K562 (cell line): ENCODE measurements at regions not wholly inside any gene's neighbourhood (a gene's known extent, or its start where the extent isn't known, plus 50 kb on each side); places are given as distances from the start of the nearest gene placed in this dataset.

Experiments used
- ATAC-seq: fragments of 200-7000 bp; cut with Tn5 transposase; 3 replicates; pipeline ENCODE4 v1.9.1; 2020; ENCODE audit warnings: moderate library complexity
- BruUV-seq: library from RNA; stranded (reverse); fragments of 400-500 nt; replicated peaks from 2 replicates; lab custom pipeline; 2021; lab: Mats Ljungman, UMichigan
- CTCF ChIA-PET: fragments of 300-600 bp; formaldehyde crosslinking; extraction: SDS; loops from one replicate; lab custom pipeline; 2021; ENCODE audit warnings: low intra/inter-chr PET ratio; lab: Yijun Ruan, JAX
- POLR2A ChIA-PET: fragments of 300-600, 350-650 bp; sonication (Branson Sonifier 250); formaldehyde crosslinking; extraction: SDS; loops from one replicate; lab custom pipeline; 2021; ENCODE audit warnings: antibody characterized with exemption, inconsistent platforms; lab: Yijun Ruan, JAX
- DNase-seq, 4 experiments: peaks; one replicate each; pipeline versions ENCODE4 v3.0.0 to v3.0.0-alpha.2; 2011 to 2018; ENCODE audit warnings: low spot score in 3 of 4, mixed read lengths in 3 of 4; ENCODE audit errors: extremely low read depth in 1 of 4
- FAIRE-seq: peaks from 2 replicates; lab custom pipeline; 2011; peaks lifted over from hg19 to GRCh38; lab: Jason Lieb, UNC
- H2AFZ ChIP-seq: 2 replicates; pipeline ENCODE4 v1.6.0; 2011; ENCODE audit warnings: low read depth, low read length, control low read depth, inconsistent platforms
- H3K27ac ChIP-seq: fragments of 200-600 bp; 3 replicates; pipeline ENCODE4 v1.8.0; 2011; ENCODE audit warnings: low read depth, mild to moderate bottlenecking, control low read depth, inconsistent platforms, low read length, moderate library complexity, mixed read lengths; ENCODE audit errors: extremely low read depth
- H3K27me3 ChIP-seq, 2 experiments: fragments of 300-600 bp in 1 of 2; 2 replicates in 1 of 2; 3 replicates in 1 of 2; pipeline versions ENCODE4 v1.6.0 to v1.8.0; 2011; ENCODE audit warnings: inconsistent platforms in 2 of 2, low read length in 2 of 2, mild to moderate bottlenecking in 1 of 2, mixed read lengths in 1 of 2, moderate library complexity in 1 of 2; ENCODE audit not compliant: control insufficient read depth in 2 of 2, insufficient read depth in 2 of 2
- H3K36me3 ChIP-seq: fragments of 300-600 bp; 3 replicates; pipeline ENCODE4 v1.8.0; 2011; ENCODE audit warnings: mild to moderate bottlenecking, low read length, inconsistent platforms; ENCODE audit not compliant: control insufficient read depth, insufficient read depth
- H3K4me1 ChIP-seq, 2 experiments: fragments of 200-600 bp in 1 of 2; replicated peaks in 1 of 2; 2 replicates in 1 of 2; 3 replicates in 1 of 2; pipeline versions ENCODE4 v1.5.1 to v1.8.0; 2011; ENCODE audit warnings: inconsistent platforms in 2 of 2, low read length in 2 of 2, mild to moderate bottlenecking in 1 of 2, mixed read lengths in 1 of 2, moderate library complexity in 1 of 2; ENCODE audit not compliant: control insufficient read depth in 2 of 2, insufficient read depth in 2 of 2
- H3K4me2 ChIP-seq: 2 replicates; pipeline ENCODE4 v1.6.1; 2011; ENCODE audit warnings: low read length, control low read depth, inconsistent platforms, mixed read lengths; ENCODE audit not compliant: insufficient read depth
- H3K4me3 ChIP-seq: fragments of 200-600 bp; sonication (generic), shearing (Covaris generic); 2 replicates; pipeline ENCODE4 v1.5.1; 2016; ENCODE audit warnings: control low read depth, inconsistent platforms
- H3K79me2 ChIP-seq: fragments of 200-600 bp; 3 replicates; pipeline ENCODE4 v1.8.0; 2011; ENCODE audit warnings: low read length, inconsistent platforms; ENCODE audit not compliant: control insufficient read depth, insufficient read depth
- H3K9ac ChIP-seq, 2 experiments: 2 replicates each; pipeline versions ENCODE4 v1.6.0 to v1.6.1; 2011; ENCODE audit warnings: low read depth in 2 of 2, low read length in 2 of 2, control low read depth in 1 of 2, inconsistent platforms in 1 of 2, mild to moderate bottlenecking in 1 of 2, mixed read lengths in 1 of 2; ENCODE audit not compliant: insufficient read depth in 1 of 2
- H3K9me1 ChIP-seq: one replicate; pipeline ENCODE4 v1.6.0; 2011; ENCODE audit warnings: inconsistent platforms, mild to moderate bottlenecking, low read length, moderate library complexity; ENCODE audit not compliant: control insufficient read depth, insufficient read depth
- H3K9me3 ChIP-seq: replicated peaks from 2 replicates; pipeline ENCODE4 v1.5.1; 2011; ENCODE audit warnings: low read depth, low read length, inconsistent platforms; ENCODE audit not compliant: control insufficient read depth, insufficient read depth
- H4K20me1 ChIP-seq: replicated peaks from 2 replicates; pipeline ENCODE4 v1.6.1; 2011; ENCODE audit warnings: low read length, inconsistent platforms, mixed read lengths; ENCODE audit not compliant: control insufficient read depth, insufficient read depth
- DDX20 ChIP-seq: fragments of 450-650 bp; IDR thresholded peaks from 2 replicates; pipeline ENCODE4 v1.6.1; 2016; ENCODE audit warnings: missing genetic modification characterization, low read depth, mild to moderate bottlenecking, missing compliant biosample characterization, moderate library complexity
- GABPB1 ChIP-seq: sonication (generic); formaldehyde crosslinking; IDR thresholded peaks from 2 replicates; pipeline ENCODE4 v1.8.0; 2022; ENCODE audit warnings: mild to moderate bottlenecking, missing genetic modification reagents
- MAFF ChIP-seq: IDR thresholded peaks from 2 replicates; pipeline ENCODE4 v1.6.1; 2012; ENCODE audit warnings: low read length, improper control_type of control experiment
- MEIS2 ChIP-seq: fragments of 450-650 bp; IDR thresholded peaks from 2 replicates; pipeline ENCODE4 v1.6.1; 2014; ENCODE audit warnings: mild to moderate bottlenecking; ENCODE audit not compliant: partially characterized antibody
- PHB ChIP-seq: fragments of 250-450 bp; sonication (Bioruptor Pico); IDR thresholded peaks from 2 replicates; pipeline ENCODE4 v1.5.0; 2021
- RBM14 ChIP-seq: fragments of 200-400 bp; formaldehyde crosslinking; IDR thresholded peaks from 2 replicates; pipeline ENCODE4 v1.6.1; 2018; ENCODE audit warnings: low read depth, mild to moderate bottlenecking, low read length, moderate library complexity, borderline replicate concordance; ENCODE audit not compliant: insufficient read depth
- RFX7 ChIP-seq: fragments of 250-450 bp; sonication (Bioruptor Pico); IDR thresholded peaks from 2 replicates; pipeline ENCODE4 v1.5.1; 2021; ENCODE audit warnings: mild to moderate bottlenecking
- STAT5B ChIP-seq: fragments of 250-450 bp; sonication (Bioruptor Pico); IDR thresholded peaks from 2 replicates; pipeline ENCODE4 v1.8.0; 2021; ENCODE audit warnings: mild to moderate bottlenecking, inconsistent platforms
- TAF1 ChIP-seq: IDR thresholded peaks from 2 replicates; pipeline ENCODE4 v1.6.1; 2011; ENCODE audit warnings: mild to moderate bottlenecking, low read length, moderate library complexity; ENCODE audit not compliant: insufficient read depth, control insufficient read depth, severe bottlenecking; ENCODE audit errors: extremely low read depth
- ZNF76 ChIP-seq: fragments of 250-450 bp; sonication (Bioruptor Pico); IDR thresholded peaks from 2 replicates; pipeline ENCODE4 v1.4.0; 2020; ENCODE audit warnings: mild to moderate bottlenecking, moderate library complexity, borderline replicate concordance
- WGBS: fragments of 100-300 bp; shearing (Covaris generic); methylation state at CpG from one replicate; pipeline ENCODE4 v1.1.6; 2016; ENCODE audit warnings: low coverage, mixed read lengths; ENCODE audit not compliant: insufficient coverage; ENCODE audit errors: missing lambda C conversion rate; 5-methylcytosine and 5-hydroxymethylcytosine counted together
- in situ Hi-C: fragments of 300-500 bp; cut with MboI; formaldehyde crosslinking; loops from 4 replicates; pipeline ENCODE4 v1.15.0; 2018; ENCODE audit warnings: inconsistent platforms, mixed read lengths
- intact Hi-C: fragments of 100-400 bp; cut with micrococcal nuclease; formaldehyde crosslinking; loops from 2 replicates; pipeline ENCODE4 v1.14.2; 2022
- TF ChIP-seq, protein P1 (sequence below): fragments of 450-650 bp; IDR thresholded peaks from 2 replicates; pipeline ENCODE4 v1.6.1; 2016; ENCODE audit warnings: mild to moderate bottlenecking
- TF ChIP-seq, protein P2 (sequence below): sonication (generic); formaldehyde crosslinking; IDR thresholded peaks from 2 replicates; pipeline ENCODE4 v1.8.0; 2022; ENCODE audit warnings: mild to moderate bottlenecking, missing genetic modification reagents
- TF ChIP-seq, protein P3 (sequence below), 2 experiments: fragments of 450-650 bp; IDR thresholded peaks; 2 replicates each; pipeline ENCODE4 v1.6.1; 2016
- TF ChIP-seq, protein P4 (sequence below), 2 experiments: IDR thresholded peaks in 1 of 2; conservative IDR thresholded peaks in 1 of 2; 2 replicates each; pipeline ENCODE4 v1.6.1; 2016; ENCODE audit warnings: low read depth in 2 of 2, mild to moderate bottlenecking in 1 of 2, missing compliant biosample characterization in 1 of 2, missing genetic modification characterization in 1 of 2, moderate library complexity in 1 of 2

DNA sequence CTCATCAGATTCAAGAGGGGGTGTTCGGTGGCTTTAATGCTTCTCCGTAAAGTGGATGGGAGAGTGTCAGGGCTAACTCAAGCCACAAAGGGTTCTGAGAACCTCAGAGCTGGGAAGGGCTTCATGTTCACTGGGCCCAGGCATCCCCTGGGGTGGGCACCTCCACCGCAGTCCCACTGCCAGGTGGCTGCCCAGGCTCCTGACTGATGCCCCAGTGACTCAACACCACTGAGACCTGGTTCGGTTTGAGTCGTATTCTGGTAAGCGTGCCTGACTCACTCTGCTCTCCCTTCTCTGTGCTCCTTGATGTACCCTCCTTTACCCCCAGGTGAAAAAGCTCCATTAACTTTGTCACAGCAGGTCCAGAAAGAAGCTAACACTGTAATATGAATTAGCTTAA, 304.6 kb downstream of the RPLP1 start:
- H3K4me2 ChIP-seq, result no peak overlapping the region
- H3K9me1 ChIP-seq, result no peaks in the 10 kb centered on the region
- ChIA-PET CTCF (no interaction called here), POLR2A (no interaction called here)
- no peaks in the 10 kb centered on the region for H3K9me3 ChIP-seq
- H3K4me3 ChIP-seq, result no peak overlapping the region
- no peaks in the 10 kb centered on the region for H3K79me2 ChIP-seq
- H3K9ac ChIP-seq, result no peak overlapping the region
- no peak for ATAC-seq
- H3K36me3 ChIP-seq, result no peaks in the 10 kb centered on the region
- intact Hi-C loops, result no loop called here
- no peak overlapping the region for H2AFZ ChIP-seq
- H3K4me1 ChIP-seq, result no peaks in the 10 kb centered on the region; a peak in 1 of 5 replicates
- no peak overlapping the region for H3K27ac ChIP-seq
- in situ Hi-C loops, result no loop called here
- no TSS peak for BruUV-seq
- TF ChIP-seq, protein P1, sequence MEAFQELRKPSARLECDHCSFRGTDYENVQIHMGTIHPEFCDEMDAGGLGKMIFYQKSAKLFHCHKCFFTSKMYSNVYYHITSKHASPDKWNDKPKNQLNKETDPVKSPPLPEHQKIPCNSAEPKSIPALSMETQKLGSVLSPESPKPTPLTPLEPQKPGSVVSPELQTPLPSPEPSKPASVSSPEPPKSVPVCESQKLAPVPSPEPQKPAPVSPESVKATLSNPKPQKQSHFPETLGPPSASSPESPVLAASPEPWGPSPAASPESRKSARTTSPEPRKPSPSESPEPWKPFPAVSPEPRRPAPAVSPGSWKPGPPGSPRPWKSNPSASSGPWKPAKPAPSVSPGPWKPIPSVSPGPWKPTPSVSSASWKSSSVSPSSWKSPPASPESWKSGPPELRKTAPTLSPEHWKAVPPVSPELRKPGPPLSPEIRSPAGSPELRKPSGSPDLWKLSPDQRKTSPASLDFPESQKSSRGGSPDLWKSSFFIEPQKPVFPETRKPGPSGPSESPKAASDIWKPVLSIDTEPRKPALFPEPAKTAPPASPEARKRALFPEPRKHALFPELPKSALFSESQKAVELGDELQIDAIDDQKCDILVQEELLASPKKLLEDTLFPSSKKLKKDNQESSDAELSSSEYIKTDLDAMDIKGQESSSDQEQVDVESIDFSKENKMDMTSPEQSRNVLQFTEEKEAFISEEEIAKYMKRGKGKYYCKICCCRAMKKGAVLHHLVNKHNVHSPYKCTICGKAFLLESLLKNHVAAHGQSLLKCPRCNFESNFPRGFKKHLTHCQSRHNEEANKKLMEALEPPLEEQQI, result no peak
- TF ChIP-seq TAF1 (no peak), MAFF (no peak), PHB (CRISPR knock-in tag) (no peak), STAT5B (no peak), MEIS2 (no peak), ZNF76 (CRISPR knock-in tag) (no peak), RBM14 (no peak), DDX20 (no peak), GABPB1 (CRISPR knock-in tag) (no peak), RFX7 (no peak)
- TF ChIP-seq, protein P2, sequence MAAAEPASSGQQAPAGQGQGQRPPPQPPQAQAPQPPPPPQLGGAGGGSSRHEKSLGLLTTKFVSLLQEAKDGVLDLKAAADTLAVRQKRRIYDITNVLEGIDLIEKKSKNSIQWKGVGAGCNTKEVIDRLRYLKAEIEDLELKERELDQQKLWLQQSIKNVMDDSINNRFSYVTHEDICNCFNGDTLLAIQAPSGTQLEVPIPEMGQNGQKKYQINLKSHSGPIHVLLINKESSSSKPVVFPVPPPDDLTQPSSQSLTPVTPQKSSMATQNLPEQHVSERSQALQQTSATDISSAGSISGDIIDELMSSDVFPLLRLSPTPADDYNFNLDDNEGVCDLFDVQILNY (CRISPR knock-in tag), result no peak
- TF ChIP-seq, protein P3, sequence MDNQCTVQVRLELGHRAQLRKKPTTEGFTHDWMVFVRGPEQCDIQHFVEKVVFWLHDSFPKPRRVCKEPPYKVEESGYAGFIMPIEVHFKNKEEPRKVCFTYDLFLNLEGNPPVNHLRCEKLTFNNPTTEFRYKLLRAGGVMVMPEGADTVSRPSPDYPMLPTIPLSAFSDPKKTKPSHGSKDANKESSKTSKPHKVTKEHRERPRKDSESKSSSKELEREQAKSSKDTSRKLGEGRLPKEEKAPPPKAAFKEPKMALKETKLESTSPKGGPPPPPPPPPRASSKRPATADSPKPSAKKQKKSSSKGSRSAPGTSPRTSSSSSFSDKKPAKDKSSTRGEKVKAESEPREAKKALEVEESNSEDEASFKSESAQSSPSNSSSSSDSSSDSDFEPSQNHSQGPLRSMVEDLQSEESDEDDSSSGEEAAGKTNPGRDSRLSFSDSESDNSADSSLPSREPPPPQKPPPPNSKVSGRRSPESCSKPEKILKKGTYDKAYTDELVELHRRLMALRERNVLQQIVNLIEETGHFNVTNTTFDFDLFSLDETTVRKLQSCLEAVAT (IDR thresholded peaks at IDR 0.05), result no peak
- TF ChIP-seq, protein P4, sequence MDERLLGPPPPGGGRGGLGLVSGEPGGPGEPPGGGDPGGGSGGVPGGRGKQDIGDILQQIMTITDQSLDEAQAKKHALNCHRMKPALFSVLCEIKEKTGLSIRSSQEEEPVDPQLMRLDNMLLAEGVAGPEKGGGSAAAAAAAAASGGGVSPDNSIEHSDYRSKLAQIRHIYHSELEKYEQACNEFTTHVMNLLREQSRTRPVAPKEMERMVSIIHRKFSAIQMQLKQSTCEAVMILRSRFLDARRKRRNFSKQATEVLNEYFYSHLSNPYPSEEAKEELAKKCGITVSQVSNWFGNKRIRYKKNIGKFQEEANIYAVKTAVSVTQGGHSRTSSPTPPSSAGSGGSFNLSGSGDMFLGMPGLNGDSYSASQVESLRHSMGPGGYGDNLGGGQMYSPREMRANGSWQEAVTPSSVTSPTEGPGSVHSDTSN (CRISPR knock-in tag; IDR thresholded peaks at IDR 0.05; ENCODE audit: low read depth), result no peak
- TF ChIP-seq, protein P4 (tag; conservative IDR thresholded peaks at IDR 0.05; ENCODE audit: low read depth), result no peak
- WGBS, result 5% methylated on average over 6 of the region's 6 CpGs
- no peaks in the 10 kb centered on the region; a peak in 1 of 5 replicates for H3K27me3 ChIP-seq
- DNase-seq, result no peak
- FAIRE-seq, result no peak
- H4K20me1 ChIP-seq, result no peaks in the 10 kb centered on the region
